HG02981 (cell line): ENCODE measurements at regions not wholly inside any gene's neighbourhood (a gene's known extent, or its start where the extent isn't known, plus 50 kb on each side); places are given as distances from the start of the nearest gene placed in this dataset.
"Not testable (repeated sequence)": the region's sequence is repeated elsewhere in the genome, so short reads cannot be mapped to it uniquely, and the experiment has no call there.

ENCODE experiments used
- ATAC-seq: cut with Tn5 transposase; IDR thresholded peaks from one replicate; pipeline ENCODE4 v1.9.1; 2021; ENCODE audit warnings: mild to moderate bottlenecking, moderate library complexity; ENCODE audit not compliant: unreplicated experiment

- ATAC-seq, result no peak
These were observed 101.6 kb upstream of the TARDBP start for GRCh38 chr1:10910681-10911489.

- ATAC-seq, result no peak
These were observed 100.8 kb upstream of the TARDBP start for GRCh38 chr1:10911490-10912166.

- no peak for ATAC-seq
These were observed 100.0 kb upstream of the TARDBP start for GRCh38 chr1:10912441-10912840.

GRCh38 chr1:10914056-10914455 lies 98.4 kb upstream of the TARDBP start:
- no peak for ATAC-seq

- ATAC-seq, result no peak
These were observed 96.9 kb upstream of the TARDBP start for GRCh38 chr1:10915594-10915993.

GRCh38 chr1:10916311-10916710 lies 96.1 kb upstream of the TARDBP start:
- ATAC-seq, result no peak

- no peak for ATAC-seq
These were observed 95.5 kb upstream of the TARDBP start for GRCh38 chr1:10916991-10917390.

GRCh38 chr1:10917513-10918454 lies 94.7 kb upstream of the TARDBP start:
- no peak for ATAC-seq

GRCh38 chr1:10918531-10918930 lies 93.9 kb upstream of the TARDBP start:
- no peak for ATAC-seq

GRCh38 chr1:10920063-10920626 lies 92.3 kb upstream of the TARDBP start:
- no peak for ATAC-seq

- ATAC-seq, result not testable (repeated sequence)
These were observed 90.0 kb upstream of the TARDBP start for GRCh38 chr1:10922315-10923060.

GRCh38 chr1:10924030-10924429 lies 88.4 kb upstream of the TARDBP start:
- no peak for ATAC-seq

- ATAC-seq, result no peak
These were observed 83.8 kb upstream of the TARDBP start for GRCh38 chr1:10928654-10929053.

GRCh38 chr1:10932088-10932487 lies 80.4 kb upstream of the TARDBP start:
- no peak for ATAC-seq

- no peak for ATAC-seq
These were observed 78.2 kb upstream of the TARDBP start for GRCh38 chr1:10934150-10934818.

GRCh38 chr1:10935246-10935645 lies 77.2 kb upstream of the TARDBP start:
- ATAC-seq, result no peak

GRCh38 chr1:10935724-10936123 lies 76.7 kb upstream of the TARDBP start:
- no peak for ATAC-seq

- no peak for ATAC-seq
These were observed 75.2 kb upstream of the TARDBP start for GRCh38 chr1:10936998-10937901.
